HG03139 (cell line): ENCODE measurements at regions not wholly inside any gene's neighbourhood (a gene's known extent, or its start where the extent isn't known, plus 50 kb on each side); places are given as distances from the start of the nearest gene placed in this dataset.

Experiments
- ATAC-seq: cut with Tn5 transposase; IDR thresholded peaks from one replicate; pipeline ENCODE4 v1.9.1; 2021; ENCODE audit not compliant: unreplicated experiment

- no peak for ATAC-seq
Observed at GRCh38 chr14:56494167-56494566, 85.4 kb upstream of the TMEM260 start.

DNA sequence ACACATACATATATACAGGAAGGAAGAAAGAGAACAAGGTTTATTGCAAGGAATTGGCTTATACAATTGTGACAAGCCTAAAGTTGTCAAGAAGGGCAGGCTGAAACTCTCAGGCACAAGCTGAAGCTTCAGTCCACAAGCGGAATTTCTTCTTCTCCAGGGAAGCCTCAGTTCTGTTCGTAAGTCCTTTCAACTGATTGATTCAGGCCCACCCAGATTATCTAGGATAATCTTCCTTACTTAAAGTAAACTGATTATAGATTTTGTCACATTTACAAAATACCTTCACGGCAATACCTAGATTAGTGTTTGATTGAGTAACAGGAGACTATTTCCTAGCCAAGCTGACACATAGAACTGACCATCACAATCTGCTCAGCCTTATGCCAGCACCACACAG, 81.5 kb upstream of the TMEM260 start:
- no peak for ATAC-seq

GRCh38 chr14:56501909-56502530, 77.6 kb upstream of the TMEM260 start:
- no peak for ATAC-seq

DNA sequence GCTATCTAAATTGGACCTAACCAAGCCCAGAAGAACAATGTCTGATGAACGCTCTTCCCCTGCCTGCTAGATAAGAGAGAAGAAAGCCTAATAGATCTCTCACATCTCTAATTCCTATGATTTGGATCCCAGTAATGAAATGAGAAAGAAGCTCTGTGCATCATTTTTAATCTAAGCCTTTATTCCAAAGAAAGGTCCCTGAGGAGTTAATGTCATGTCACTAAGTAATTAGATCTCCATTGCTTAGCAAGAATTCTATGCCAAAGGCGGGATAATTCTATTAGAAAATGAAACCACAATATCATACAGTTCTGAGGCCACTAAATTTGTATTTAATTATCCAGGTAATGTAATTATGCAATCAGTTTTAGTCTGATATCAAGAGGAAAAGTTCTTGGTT, 74.2 kb upstream of the TMEM260 start:
- ATAC-seq = no peak

DNA sequence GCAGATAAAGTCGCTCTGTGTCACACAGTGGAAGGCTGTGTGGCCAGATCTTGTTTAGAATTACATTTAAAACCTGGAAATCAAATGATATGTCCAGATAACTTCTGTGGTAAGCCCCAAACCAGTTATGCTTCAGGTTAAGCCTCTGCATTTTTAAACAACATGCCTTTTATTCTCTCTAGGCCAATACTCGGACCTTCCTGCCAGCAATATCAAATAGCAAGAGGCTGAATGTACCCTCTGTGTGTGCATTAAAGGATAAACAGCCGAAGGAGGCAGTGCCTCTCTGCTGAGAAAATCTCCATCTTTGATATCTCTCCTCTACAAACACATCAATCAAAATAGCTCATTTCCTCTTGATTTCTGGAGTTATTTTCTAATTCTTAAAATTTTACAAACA, 67.1 kb upstream of the TMEM260 start:
- no peak for ATAC-seq

GRCh38 chr14:56514663-56515371, 64.8 kb upstream of the TMEM260 start:
- ATAC-seq = no peak

DNA sequence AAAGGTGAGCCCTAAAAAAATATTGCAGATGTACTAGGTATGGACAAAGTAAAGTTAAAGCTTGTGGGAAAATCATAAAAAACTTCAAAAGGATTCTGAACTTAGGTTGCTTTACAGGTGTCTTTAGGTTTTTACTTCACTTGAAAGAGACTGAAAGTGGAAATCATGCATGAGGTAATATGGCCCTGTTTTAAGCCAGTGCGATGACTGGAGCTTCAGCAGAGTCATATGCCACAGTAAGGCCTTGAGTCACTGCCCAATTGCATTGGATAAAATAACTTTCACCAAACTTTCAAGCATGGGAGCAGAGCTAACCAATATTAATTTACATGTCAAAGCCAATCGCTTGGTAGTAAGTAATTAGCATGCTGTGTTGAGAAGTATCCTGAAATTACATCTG, 63.9 kb upstream of the TMEM260 start:
- no peak for ATAC-seq

- no peak for ATAC-seq
Observed at GRCh38 chr14:56522403-56522802, 57.2 kb upstream of the TMEM260 start.

DNA sequence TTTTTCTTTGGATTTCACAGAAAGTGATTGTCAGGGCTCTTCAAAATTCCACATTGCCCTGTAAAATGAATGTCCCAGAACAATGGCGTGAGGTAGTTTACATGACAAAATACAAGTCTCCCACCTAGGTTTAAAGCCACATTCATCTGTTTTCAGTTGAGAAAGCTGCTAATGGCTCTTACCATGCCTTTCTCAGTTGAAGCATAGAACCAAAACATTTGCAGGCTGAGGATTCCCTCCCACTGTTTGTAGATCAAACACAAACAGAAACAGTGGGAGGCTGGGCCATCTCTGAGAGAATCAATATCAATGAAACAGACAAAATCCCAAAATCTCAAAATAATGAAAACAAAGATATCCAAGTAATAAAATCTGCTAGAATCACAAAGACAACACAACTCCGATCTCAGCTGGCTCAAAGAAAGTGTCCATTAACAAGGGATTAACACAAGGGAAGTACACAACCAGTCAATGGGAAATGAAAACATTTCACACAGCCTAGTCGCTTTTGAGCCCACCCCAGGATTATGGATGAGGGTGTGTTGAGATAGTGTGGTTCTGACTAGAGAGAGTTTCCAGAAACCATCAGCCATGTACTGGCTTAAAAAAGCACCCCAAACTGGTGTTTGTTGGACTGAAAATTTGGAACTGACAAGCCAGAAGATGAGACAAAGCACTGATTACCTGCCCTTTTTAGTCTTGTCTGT, 54.5 kb upstream of the TMEM260 start:
- ATAC-seq = no peak

DNA sequence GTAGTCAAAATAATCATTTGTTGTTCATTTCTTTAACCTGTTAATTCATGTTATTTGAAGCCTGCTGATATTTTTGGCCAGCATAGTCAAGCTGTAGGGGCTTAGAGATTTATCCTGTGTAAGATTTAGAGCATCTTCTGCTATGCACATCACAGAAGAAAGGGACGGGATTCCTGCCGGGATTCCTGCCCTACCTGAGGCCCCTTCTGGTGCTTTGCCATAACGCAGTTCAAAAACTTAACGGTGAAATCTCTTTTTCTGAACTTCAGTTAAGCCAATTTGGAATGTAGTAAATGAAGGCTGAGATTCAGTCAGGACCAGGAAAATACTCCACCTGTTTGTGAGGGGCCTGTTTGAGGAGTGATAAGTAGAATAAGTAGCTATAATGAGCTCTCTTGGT, 50.7 kb upstream of the TMEM260 start:
- ATAC-seq = no peak
